GM13977 (cell line): ENCODE measurements at regions not wholly inside any gene's neighbourhood (a gene's known extent, or its start where the extent isn't known, plus 50 kb on each side); places are given as distances from the start of the nearest gene placed in this dataset.

Experiments
- DNase-seq: peaks from one replicate; pipeline ENCODE4 v3.0.0; 2012; ENCODE audit warnings: low spot score
- CTCF ChIP-seq: IDR thresholded peaks from 2 replicates; pipeline ENCODE4 v1.5.1; 2012; ENCODE audit warnings: mild to moderate bottlenecking, control low read depth; ENCODE audit not compliant: insufficient read depth; ENCODE audit errors: extremely low read depth, missing control alignments
- in situ Hi-C: fragments of 300-500 bp; cut with MboI; formaldehyde crosslinking; loops from one replicate; pipeline ENCODE4 v1.12.0; 2022; ENCODE audit warnings: low sequenced_read_pairs, low pct_unique_long_range_greater_than_20kb, mixed read lengths, inconsistent platforms; ENCODE audit not compliant: unreplicated experiment

DNA sequence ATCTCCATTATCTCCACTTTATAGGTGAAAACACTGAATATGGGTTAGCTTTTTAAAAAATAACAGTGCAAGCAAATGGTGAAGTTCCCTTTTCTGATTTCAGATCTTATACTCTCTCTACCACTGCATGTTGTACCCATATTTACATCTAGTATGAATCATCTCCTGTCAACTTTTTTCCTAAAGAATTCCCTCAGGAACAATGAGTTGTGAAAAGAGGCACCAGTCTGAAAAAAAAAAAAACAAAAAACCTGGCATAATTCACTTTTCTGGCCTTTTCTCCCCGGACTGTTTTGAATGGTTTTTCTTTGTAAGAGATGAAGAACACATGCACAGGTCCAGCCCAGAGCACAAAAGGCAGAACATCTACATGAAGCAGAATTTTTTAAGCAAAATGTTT lies 596.0 kb downstream of the COL12A1 start:
- no peak for DNase-seq
- no peak for TF ChIP-seq CTCF
- in situ Hi-C loops = no loop called here

- no peak for DNase-seq
- in situ Hi-C loops = no loop called here
- TF ChIP-seq CTCF = no peak
Measured at GRCh38 chr6:74607934-74608333, 597.9 kb downstream of the COL12A1 start.

GRCh38 chr6:74607468-74607867 lies 598.4 kb downstream of the COL12A1 start:
- TF ChIP-seq CTCF = no peak
- in situ Hi-C loops = no loop called here
- no peak for DNase-seq

- no peak for DNase-seq
- TF ChIP-seq CTCF = no peak
- in situ Hi-C loops = no loop called here
Measured at GRCh38 chr6:74606582-74607071, 599.2 kb downstream of the COL12A1 start.

DNA sequence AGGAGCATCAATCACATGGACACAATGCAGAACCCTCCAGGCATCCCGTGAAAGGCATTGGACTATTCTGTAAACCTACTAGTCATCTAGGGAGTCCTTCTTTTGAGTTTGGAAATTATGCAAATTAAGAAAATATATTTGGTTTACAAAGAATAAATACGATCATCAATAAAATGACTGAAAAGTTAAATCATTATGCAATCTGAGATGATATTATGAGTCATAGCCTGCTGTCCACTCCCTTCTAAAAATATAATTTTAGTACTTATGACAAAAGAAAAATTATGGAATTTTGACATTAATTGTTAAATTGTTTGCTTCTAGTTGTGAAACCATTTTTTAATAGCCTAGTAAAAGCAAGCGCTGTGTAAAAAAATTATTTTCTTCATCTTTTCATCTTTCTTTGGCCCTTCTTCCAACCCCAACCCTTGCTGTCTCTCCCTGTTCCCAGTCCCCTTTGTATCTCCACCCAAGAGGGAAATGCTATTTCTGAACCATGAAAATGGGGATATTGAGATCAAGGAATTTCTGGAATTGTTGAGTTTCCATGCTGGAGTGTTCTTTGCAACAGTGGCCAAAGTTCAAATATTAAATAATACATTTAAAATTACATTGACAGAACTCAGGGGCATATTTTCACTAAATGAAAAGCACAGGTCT lies 599.8 kb downstream of the COL12A1 start:
- in situ Hi-C loops = no loop called here
- no peak for DNase-seq
- TF ChIP-seq CTCF = no peak

DNA sequence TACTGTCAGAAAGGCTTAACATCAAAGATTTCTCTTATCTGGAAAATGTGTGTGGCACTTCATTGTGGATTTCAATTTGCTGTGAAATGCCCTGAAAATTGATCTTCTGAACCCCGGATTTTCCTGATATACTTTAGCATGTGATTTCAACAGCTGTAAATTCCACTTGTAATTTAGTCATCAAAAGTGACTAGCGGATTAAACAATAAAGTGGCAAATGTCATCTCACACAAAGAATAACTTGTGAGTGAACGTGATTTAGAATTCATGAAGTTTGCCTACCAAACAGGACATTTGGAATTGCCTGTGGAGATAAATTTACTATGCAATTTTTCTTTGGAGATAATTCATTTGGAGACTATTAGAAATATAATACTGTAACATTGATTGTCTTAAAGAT lies 601.6 kb downstream of the COL12A1 start:
- no peak for DNase-seq
- no peak for TF ChIP-seq CTCF
- in situ Hi-C loops = no loop called here
